ENCODE measurements at regions not wholly inside any gene's neighbourhood (a gene's known extent, or its start where the extent isn't known, plus 50 kb on each side); places are given as distances from the start of the nearest gene placed in this dataset.

GRCh38 chr5:93658044-93658443 is 75.0 kb downstream of the NR2F1 start:
- TF ChIP-seq GATA2 (IDR thresholded peaks at IDR 0.05; ENCODE audit: low read depth, low read length) (no peak), GATA3 (IDR thresholded peaks at IDR 0.05; ENCODE audit: low read depth, low read length) (no peak)
